GM12878 (cell line): ENCODE measurements at regions not wholly inside any gene's neighbourhood (a gene's known extent, or its start where the extent isn't known, plus 50 kb on each side); places are given as distances from the start of the nearest gene placed in this dataset.

ENCODE experiments used
- ATF2 ChIP-seq: IDR thresholded peaks from 2 replicates; pipeline ENCODE4 v1.6.1; 2012; ENCODE audit warnings: low read length, inconsistent platforms
- BACH1 ChIP-seq: fragments of 450-650 bp; IDR thresholded peaks from 2 replicates; pipeline ENCODE4 v1.6.1; 2017; ENCODE audit warnings: mild to moderate bottlenecking, borderline replicate concordance
- CEBPZ ChIP-seq: fragments of 150-350 bp; IDR thresholded peaks from 2 replicates; pipeline ENCODE4 v1.6.1; 2016; ENCODE audit warnings: low read depth, low read length
- CHD2 ChIP-seq: IDR thresholded peaks from 2 replicates; pipeline ENCODE4 v1.6.1; 2011; ENCODE audit warnings: low read depth, low read length, improper control_type of control experiment, borderline replicate concordance
- E4F1 ChIP-seq: fragments of 450-650 bp; IDR thresholded peaks from 2 replicates; pipeline ENCODE4 v1.6.1; 2018; ENCODE audit warnings: borderline replicate concordance, mild to moderate bottlenecking; ENCODE audit not compliant: partially characterized antibody
- GABPA ChIP-seq: IDR thresholded peaks from 2 replicates; pipeline ENCODE4 v1.6.1; 2014; ENCODE audit warnings: antibody characterized with exemption, low read depth, mild to moderate bottlenecking, inconsistent platforms
- MLLT1 ChIP-seq: fragments of 450-650 bp; IDR thresholded peaks from 2 replicates; pipeline ENCODE4 v1.6.1; 2016; ENCODE audit warnings: mild to moderate bottlenecking
- SKIL ChIP-seq: fragments of 450-650 bp; IDR thresholded peaks from 2 replicates; pipeline ENCODE4 v1.6.1; 2017; ENCODE audit warnings: mild to moderate bottlenecking, low read depth, inconsistent platforms; ENCODE audit not compliant: poor library complexity, severe bottlenecking
- SP1 ChIP-seq: IDR thresholded peaks from one replicate; pipeline ENCODE4 v1.6.1; 2011; ENCODE audit warnings: low read depth, low read length
- SUPT20H ChIP-seq: IDR thresholded peaks from 2 replicates; pipeline ENCODE4 v1.6.1; 2011; ENCODE audit warnings: low read depth, mild to moderate bottlenecking, low read length, moderate library complexity, borderline replicate concordance; ENCODE audit not compliant: control insufficient read depth
- WRNIP1 ChIP-seq: IDR thresholded peaks from 2 replicates; pipeline ENCODE4 v1.6.1; 2011; ENCODE audit warnings: low read depth, low read length, improper control_type of control experiment, borderline replicate concordance
- ZNF24 ChIP-seq: fragments of 450-650 bp; IDR thresholded peaks from 2 replicates; pipeline ENCODE4 v1.6.1; 2017; ENCODE audit warnings: antibody characterized with exemption, mild to moderate bottlenecking

GRCh38 chr6:4447639-4448330 is 312.4 kb upstream of the ECI2 start (continued):
- TF ChIP-seq SKIL (no peak), MLLT1 (no peak), CEBPZ (no peak), SUPT20H (no peak), WRNIP1 (no peak), ZNF24 (no peak), CHD2 (no peak), SP1 (no peak), ATF2 (no peak), GABPA (no peak), BACH1 (no peak), E4F1 (no peak)
